HG02759 (cell line): ENCODE measurements at regions not wholly inside any gene's neighbourhood (a gene's known extent, or its start where the extent isn't known, plus 50 kb on each side); places are given as distances from the start of the nearest gene placed in this dataset.
"Not testable (repeated sequence)": the region's sequence is repeated elsewhere in the genome, so short reads cannot be mapped to it uniquely, and the experiment has no call there.

Source experiments
- ATAC-seq: cut with Tn5 transposase; IDR thresholded peaks from one replicate; pipeline ENCODE4 v1.9.1; 2021; ENCODE audit warnings: mild to moderate bottlenecking, moderate library complexity; ENCODE audit not compliant: unreplicated experiment

- ATAC-seq = no peak
Observed at GRCh38 chr6:121682666-121683065, 247.2 kb downstream of the GJA1 start.

GRCh38 chr6:121685806-121686205, 250.4 kb downstream of the GJA1 start:
- ATAC-seq = not testable (repeated sequence)

GRCh38 chr6:121686611-121687023, 251.2 kb downstream of the GJA1 start:
- ATAC-seq = no peak

- no peak for ATAC-seq
Observed at GRCh38 chr6:121688974-121689373, 253.5 kb downstream of the GJA1 start.

GRCh38 chr6:121691126-121691551, 255.7 kb downstream of the GJA1 start:
- no peak for ATAC-seq

GRCh38 chr6:121694389-121694788, 258.9 kb downstream of the GJA1 start:
- ATAC-seq = no peak

- ATAC-seq = no peak
Observed at GRCh38 chr6:121694801-121695251, 259.4 kb downstream of the GJA1 start.

- ATAC-seq = no peak
Observed at GRCh38 chr6:121695329-121695728, 259.9 kb downstream of the GJA1 start.

GRCh38 chr6:121697921-121698320, 262.5 kb downstream of the GJA1 start:
- no peak for ATAC-seq

- no peak for ATAC-seq
Observed at GRCh38 chr6:121698617-121699016, 263.2 kb downstream of the GJA1 start.

- ATAC-seq = not testable (repeated sequence)
Observed at GRCh38 chr6:121703129-121703528, 267.7 kb downstream of the GJA1 start.

- ATAC-seq = no peak
Observed at GRCh38 chr6:121711472-121711871, 276.0 kb downstream of the GJA1 start.

- no peak for ATAC-seq
Observed at GRCh38 chr6:121717686-121718085, 282.2 kb downstream of the GJA1 start.

- not testable (repeated sequence) for ATAC-seq
Observed at GRCh38 chr6:121720867-121721266, 285.4 kb downstream of the GJA1 start.

GRCh38 chr6:121723623-121724022, 288.2 kb downstream of the GJA1 start:
- no peak for ATAC-seq

GRCh38 chr6:121724576-121724975, 289.1 kb downstream of the GJA1 start:
- ATAC-seq = no peak

- no peak for ATAC-seq
Observed at GRCh38 chr6:121726596-121726995, 291.1 kb downstream of the GJA1 start.

- no peak for ATAC-seq
Observed at GRCh38 chr6:121730616-121731015, 295.2 kb downstream of the GJA1 start.

- no peak for ATAC-seq
Observed at GRCh38 chr6:121731381-121731780, 295.9 kb downstream of the GJA1 start.

- no peak for ATAC-seq
Observed at GRCh38 chr6:121732641-121733040, 297.2 kb downstream of the GJA1 start.

- ATAC-seq = no peak
Observed at GRCh38 chr6:121733234-121733633, 297.8 kb downstream of the GJA1 start.

GRCh38 chr6:121740188-121740587, 304.7 kb downstream of the GJA1 start:
- not testable (repeated sequence) for ATAC-seq

- no peak for ATAC-seq
Observed at GRCh38 chr6:121743691-121744090, 308.2 kb downstream of the GJA1 start.
